ENCODE measurements at regions not wholly inside any gene's neighbourhood (a gene's known extent, or its start where the extent isn't known, plus 50 kb on each side); places are given as distances from the start of the nearest gene placed in this dataset.
"Not testable (repeated sequence)": the region's sequence is repeated elsewhere in the genome, so short reads cannot be mapped to it uniquely, and the experiment has no call there.

DNA sequence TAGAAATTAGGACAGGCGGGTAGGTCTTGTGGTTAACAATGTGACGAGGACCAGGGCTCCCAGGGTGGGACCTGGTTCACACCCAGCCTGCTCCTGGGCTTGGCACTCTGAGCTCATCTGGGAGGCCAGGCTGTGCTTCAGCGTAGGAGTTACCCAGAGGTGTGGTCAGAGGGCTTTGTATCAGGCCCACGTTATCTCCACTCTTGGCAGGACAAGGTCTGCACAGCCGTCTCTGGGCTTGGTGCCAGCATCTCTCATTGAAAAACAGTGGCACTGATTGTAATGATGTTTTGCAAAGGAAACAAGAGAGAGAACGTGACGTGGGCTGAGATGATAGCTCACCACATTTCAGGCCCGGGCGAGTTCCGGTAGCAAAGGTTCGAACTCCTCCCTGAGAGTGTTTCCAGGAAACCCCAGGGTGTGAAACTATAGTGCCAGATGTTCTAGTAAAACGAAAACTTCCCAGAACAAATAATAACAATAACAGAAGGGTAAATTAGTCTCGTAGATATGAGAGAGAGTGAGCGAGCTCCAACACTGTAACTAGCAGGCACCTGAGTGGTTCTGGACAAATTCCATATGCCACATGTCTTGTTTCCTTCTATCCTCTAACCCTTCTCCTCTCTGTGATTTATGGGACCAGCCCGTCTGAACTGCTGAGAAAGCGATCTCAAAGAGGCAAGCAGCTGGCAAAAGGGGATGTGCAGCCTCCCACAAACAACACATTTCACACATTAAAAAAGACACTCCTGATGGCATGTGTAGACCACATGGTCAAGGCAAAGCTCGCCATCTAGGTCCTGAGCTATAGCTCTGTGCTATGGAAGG lies 227.3 kb downstream of the KTN1 start:
- DNase-seq (ENCODE audit: low spot score) = peak; percentile 21

GRCh38 chr14:55807881-55808379 lies 227.9 kb downstream of the KTN1 start:
- DNase-seq (ENCODE audit: low spot score) = no peak

- DNase-seq (ENCODE audit: low spot score) = no peak
Observed at GRCh38 chr14:55813630-55814029, 233.6 kb downstream of the KTN1 start.

- no peak for DNase-seq (ENCODE audit: low spot score)
Observed at GRCh38 chr14:55814064-55814463, 234.1 kb downstream of the KTN1 start.

DNA sequence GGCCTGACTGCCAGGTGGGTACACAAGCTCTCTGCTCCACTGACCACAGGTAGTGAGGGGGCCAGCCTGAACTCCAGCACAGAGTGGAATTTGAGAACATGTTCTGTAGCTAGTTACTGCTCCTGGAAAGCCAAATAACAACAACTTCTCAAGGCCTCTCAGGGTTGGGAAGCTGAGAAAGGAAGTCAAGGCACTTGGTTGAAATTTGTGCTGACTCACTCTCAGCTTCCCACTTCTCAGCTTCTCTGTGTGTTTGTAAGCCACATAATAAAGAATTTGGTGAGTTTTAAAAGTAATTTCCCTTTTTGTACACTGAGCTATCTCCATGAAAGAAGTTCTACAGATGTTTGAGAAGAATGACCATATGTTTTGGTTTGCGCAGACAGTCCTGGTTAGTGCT lies 234.9 kb downstream of the KTN1 start:
- no peak for DNase-seq (ENCODE audit: low spot score)

DNA sequence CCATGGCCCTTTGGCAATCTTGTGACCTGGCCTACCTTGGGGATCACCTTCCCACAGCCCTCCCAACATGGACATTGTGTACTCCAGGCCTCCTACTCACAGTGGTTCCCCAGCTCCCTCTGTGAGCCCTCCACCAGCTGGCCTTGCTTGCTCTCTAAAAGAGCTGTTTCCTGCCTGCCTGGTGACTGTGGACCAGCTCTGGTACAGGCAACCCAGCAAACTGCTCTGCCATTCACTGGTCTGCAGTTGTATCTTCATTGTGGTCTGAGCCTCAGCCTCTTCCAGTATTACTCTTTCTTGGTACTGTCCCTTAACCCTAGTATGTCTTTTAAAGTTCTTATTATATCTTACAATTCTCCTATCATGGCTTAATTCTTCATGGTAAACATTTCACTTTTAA lies 236.2 kb downstream of the KTN1 start:
- no peak for DNase-seq (ENCODE audit: low spot score)

- DNase-seq (ENCODE audit: low spot score) = no peak
Observed at GRCh38 chr14:55819610-55820304, 239.8 kb downstream of the KTN1 start.

- DNase-seq (ENCODE audit: low spot score) = no peak
Observed at GRCh38 chr14:55822906-55823305, 242.9 kb downstream of the KTN1 start.

GRCh38 chr14:55832122-55832911 lies 252.3 kb downstream of the KTN1 start:
- no peak for DNase-seq (ENCODE audit: low spot score)

DNA sequence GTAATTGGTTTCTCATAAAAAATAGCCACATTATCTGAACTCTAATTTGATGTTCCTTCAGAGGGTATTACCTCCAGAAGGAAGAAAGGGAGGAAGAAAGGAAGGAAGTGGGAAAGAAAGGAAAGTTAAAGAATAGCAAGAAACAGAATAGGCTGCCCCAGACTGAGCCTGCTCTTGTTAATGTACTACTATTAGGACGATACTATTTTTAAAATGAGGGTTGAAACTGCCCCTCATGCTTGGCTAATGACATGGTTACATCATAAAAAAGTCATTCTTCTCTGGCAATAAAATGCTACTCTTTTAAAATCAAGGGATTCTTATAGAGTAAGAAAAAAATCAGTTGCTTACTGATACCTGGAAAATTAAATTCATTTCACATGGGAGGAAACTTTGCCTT lies 253.0 kb downstream of the KTN1 start:
- no peak for DNase-seq (ENCODE audit: low spot score)

- DNase-seq (ENCODE audit: low spot score) = no peak
Observed at GRCh38 chr14:55834390-55834789, 254.4 kb downstream of the KTN1 start.

- no peak for DNase-seq (ENCODE audit: low spot score)
Observed at GRCh38 chr14:55835985-55836384, 256.0 kb downstream of the KTN1 start.

DNA sequence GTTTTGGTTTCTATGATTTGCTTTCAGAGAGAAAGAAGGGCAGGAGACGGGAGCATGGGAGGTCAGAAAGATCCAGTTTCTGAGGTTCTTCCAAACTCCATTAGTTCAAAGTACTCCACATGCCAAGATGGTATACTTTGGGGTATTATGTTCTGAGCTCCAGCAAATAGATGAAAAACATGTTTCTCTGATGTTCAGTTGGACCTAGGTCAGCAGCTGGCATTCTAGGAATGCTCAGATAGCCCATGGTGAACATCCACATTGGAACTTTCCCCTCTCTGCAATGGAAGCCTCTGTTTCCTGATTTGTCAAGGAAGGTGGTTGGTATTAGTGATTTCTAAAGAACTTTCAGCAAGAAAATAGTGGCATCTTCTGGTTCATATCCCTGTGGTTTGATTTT lies 257.5 kb downstream of the KTN1 start:
- no peak for DNase-seq (ENCODE audit: low spot score)

GRCh38 chr14:55838529-55839052 lies 258.6 kb downstream of the KTN1 start:
- DNase-seq (ENCODE audit: low spot score) = no peak

DNA sequence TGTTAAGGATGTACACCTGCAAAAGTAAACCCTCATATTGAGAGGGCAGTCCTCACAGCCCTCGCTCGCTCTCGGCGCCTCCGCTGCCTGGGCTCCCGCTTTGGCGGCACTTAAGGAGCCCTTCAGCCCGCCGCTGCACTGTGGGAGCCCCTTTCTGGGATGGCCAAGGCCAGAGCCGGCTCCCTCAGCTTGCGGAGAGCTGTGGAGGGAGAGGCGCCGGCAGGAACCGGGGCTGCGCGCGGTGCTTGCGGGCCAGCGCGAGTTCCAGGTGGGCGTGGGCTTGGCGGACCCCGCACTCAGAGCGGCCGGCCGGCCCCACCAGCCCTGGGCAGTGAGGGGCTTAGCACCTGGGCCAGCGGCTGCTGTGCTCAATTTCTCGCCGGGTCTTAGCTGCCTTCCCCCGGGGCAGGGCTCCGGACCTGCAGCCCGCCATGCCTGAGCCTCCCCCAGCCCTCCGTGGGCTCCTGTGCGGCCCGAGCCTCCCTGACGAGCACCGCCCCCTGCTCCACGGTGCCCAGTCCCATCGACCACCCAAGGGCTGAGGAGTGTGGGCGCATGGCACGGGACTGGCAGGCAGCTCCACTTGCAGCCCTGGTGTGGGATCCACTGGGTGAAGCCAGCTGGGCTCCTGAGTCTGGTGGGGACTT lies 259.4 kb downstream of the KTN1 start:
- DNase-seq (ENCODE audit: low spot score) = not testable (repeated sequence)

- no peak for DNase-seq (ENCODE audit: low spot score)
Observed at GRCh38 chr14:55840821-55841220, 260.8 kb downstream of the KTN1 start.

- no peak for DNase-seq (ENCODE audit: low spot score)
Observed at GRCh38 chr14:55841625-55842024, 261.6 kb downstream of the KTN1 start.

DNA sequence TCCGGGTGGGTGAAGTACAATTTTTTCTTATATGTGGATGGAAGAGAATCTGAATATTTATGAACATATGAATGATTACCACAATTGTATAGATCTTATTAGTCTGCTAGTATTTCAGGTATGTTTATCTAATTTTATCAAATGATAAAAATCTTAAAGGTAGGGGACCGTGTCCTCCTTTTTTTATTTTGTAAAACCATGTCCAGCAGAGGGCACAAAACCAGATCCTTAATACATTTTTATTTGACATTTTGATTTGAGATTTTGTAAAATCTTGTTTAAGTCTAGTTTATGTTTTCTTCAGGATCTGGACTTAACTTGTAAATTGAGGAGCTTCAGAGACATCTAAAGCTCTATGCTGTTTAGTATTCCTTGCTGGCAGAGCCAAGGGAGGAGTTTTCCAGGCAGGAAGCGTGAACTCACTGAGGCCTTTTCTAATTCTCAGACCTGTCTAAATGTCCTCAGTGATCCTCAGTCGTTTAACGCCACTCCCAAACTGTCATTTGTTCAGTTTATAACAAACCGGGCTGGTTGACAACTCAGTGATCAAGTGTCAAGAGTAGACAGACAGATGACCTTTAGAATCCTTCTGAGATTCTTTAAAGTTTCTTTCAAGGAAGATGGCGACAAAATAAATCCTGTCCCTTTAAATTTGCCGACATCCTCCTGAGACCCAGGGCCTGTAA lies 263.9 kb downstream of the KTN1 start:
- DNase-seq (ENCODE audit: low spot score) = no peak

- DNase-seq (ENCODE audit: low spot score) = no peak
Observed at GRCh38 chr14:55845963-55846825, 266.2 kb downstream of the KTN1 start.

DNA sequence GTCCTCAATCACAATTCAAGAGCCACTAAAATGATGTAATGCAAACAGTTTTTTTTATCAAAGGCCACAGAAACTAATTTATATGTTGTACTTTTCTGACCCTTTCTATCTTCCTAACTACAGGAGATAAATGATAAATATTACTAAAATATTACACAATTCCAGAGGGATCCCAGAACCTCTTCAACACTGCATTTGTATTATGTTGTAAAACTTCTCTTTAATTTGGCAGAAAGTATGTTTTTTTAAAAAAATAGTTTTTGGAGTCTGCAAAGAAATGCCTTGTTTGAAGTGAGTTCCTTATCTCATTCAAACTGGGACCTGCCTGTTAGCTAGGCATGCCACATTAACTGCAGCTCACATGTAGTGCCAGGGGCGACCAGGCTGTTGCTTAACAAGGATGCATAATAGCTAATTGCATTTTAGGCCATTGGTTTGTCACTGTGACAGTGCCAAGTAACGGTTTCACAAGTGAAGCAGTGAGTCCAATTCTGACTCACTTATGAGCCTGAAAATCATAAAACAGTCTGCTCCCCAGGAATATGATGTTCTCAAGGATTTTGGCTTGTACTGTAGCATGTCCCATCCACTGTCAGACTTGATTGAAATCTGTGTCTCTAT lies 266.9 kb downstream of the KTN1 start:
- DNase-seq (ENCODE audit: low spot score) = no peak
